GM12878 (cell line): ENCODE measurements at regions not wholly inside any gene's neighbourhood (a gene's known extent, or its start where the extent isn't known, plus 50 kb on each side); places are given as distances from the start of the nearest gene placed in this dataset.

Experiments used
- ATAC-seq: fragments of 200-7000 bp; cut with Tn5 transposase; 3 replicates; pipeline ENCODE4 v1.9.1; 2020; ENCODE audit warnings: mild to moderate bottlenecking, moderate library complexity
- BruUV-seq: library from RNA; stranded (reverse); fragments of 400-500 nt; replicated peaks from 2 replicates; lab custom pipeline; 2021; lab: Mats Ljungman, UMichigan
- CTCF ChIA-PET: fragments of 300-600 bp; sonication (Branson Sonifier 250); formaldehyde crosslinking; extraction: SDS; loops from one replicate; lab custom pipeline; 2021; ENCODE audit warnings: inconsistent platforms; lab: Yijun Ruan, JAX
- POLR2A ChIA-PET: fragments of 350-600 bp; formaldehyde crosslinking; extraction: SDS; loops from one replicate; lab custom pipeline; 2021; ENCODE audit warnings: inconsistent platforms; lab: Charles Lee
- RAD21 ChIA-PET: fragments of 300-600 bp; sonication (Branson Sonifier 250); formaldehyde crosslinking; loops from one replicate; lab custom pipeline; 2023; ENCODE audit warnings: antibody characterized with exemption; ENCODE audit not compliant: unreplicated experiment; lab: Charles Lee
- SMC1A ChIA-PET: fragments of 300-600 bp; sonication (Branson Sonifier 250); formaldehyde crosslinking; loops from one replicate; lab custom pipeline; 2023; ENCODE audit not compliant: unreplicated experiment, uncharacterized antibody; lab: Charles Lee
- DNase-seq: peaks from one replicate; pipeline ENCODE4 v3.0.0-alpha.2; 2011; ENCODE audit warnings: low read depth, low spot score
- FAIRE-seq: peaks from 3 replicates; lab custom pipeline; 2011; peaks lifted over from hg19 to GRCh38; lab: Jason Lieb, UNC
- H2AFZ ChIP-seq: 2 replicates; pipeline ENCODE4 v1.6.0; 2011; ENCODE audit warnings: low read depth, low read length, control low read depth; ENCODE audit not compliant: control insufficient read depth
- H3K27ac ChIP-seq: 2 replicates; pipeline ENCODE4 v1.5.1; 2011; ENCODE audit warnings: control low read depth; ENCODE audit not compliant: control insufficient read depth, insufficient read depth
- H3K27me3 ChIP-seq, 2 experiments: replicated peaks in 1 of 2; 2 replicates each; pipeline versions ENCODE4 v1.6.0 to v1.6.1; 2011; ENCODE audit warnings: low read length in 1 of 2; ENCODE audit not compliant: control insufficient read depth in 2 of 2, insufficient read depth in 2 of 2
- H3K36me3 ChIP-seq, 2 experiments: 2 replicates each; pipeline ENCODE4 v1.5.1; 2011; ENCODE audit warnings: low read length in 1 of 2; ENCODE audit not compliant: control insufficient read depth in 2 of 2, insufficient read depth in 2 of 2
- H3K4me1 ChIP-seq: 2 replicates; pipeline ENCODE4 v1.6.1; 2011; ENCODE audit warnings: mild to moderate bottlenecking, low read length, moderate library complexity, mixed read lengths; ENCODE audit not compliant: control insufficient read depth, insufficient read depth
- H3K4me2 ChIP-seq: 2 replicates; pipeline ENCODE4 v1.6.0; 2011; ENCODE audit warnings: control low read depth; ENCODE audit not compliant: control insufficient read depth, insufficient read depth
- H3K4me3 ChIP-seq: fragments of 200-600 bp; sonication (generic); 2 replicates; pipeline ENCODE4 v1.5.1; 2016
- H3K79me2 ChIP-seq: 2 replicates; pipeline ENCODE4 v1.6.0; 2011; ENCODE audit warnings: low read length; ENCODE audit not compliant: control insufficient read depth, insufficient read depth
- H3K9ac ChIP-seq: 2 replicates; pipeline ENCODE4 v1.8.0; 2011; ENCODE audit warnings: low read length, control low read depth, mixed read lengths; ENCODE audit not compliant: control insufficient read depth, insufficient read depth
- H3K9me3 ChIP-seq: replicated peaks from 3 replicates; pipeline ENCODE4 v1.5.1; 2011; ENCODE audit warnings: mild to moderate bottlenecking, low read length; ENCODE audit not compliant: control insufficient read depth, insufficient read depth
- H4K20me1 ChIP-seq: 2 replicates; pipeline ENCODE4 v1.6.0; 2011; ENCODE audit not compliant: control insufficient read depth, insufficient read depth
- CTCF ChIP-seq, 3 experiments: IDR thresholded peaks in 2 of 3; conservative IDR thresholded peaks in 1 of 3; 2 replicates each; pipeline ENCODE4 v1.5.1; 2011; ENCODE audit warnings: low read depth in 3 of 3, low read length in 3 of 3, mild to moderate bottlenecking in 3 of 3, control low read depth in 2 of 3, moderate library complexity in 2 of 3, inconsistent platforms in 1 of 3, mixed read lengths in 1 of 3; ENCODE audit not compliant: control insufficient read depth in 2 of 3, insufficient read depth in 1 of 3; ENCODE audit errors: extremely low read depth in 1 of 3
- IKZF2 ChIP-seq, 2 experiments: fragments of 450-650 bp; IDR thresholded peaks; 2 replicates each; pipeline ENCODE4 v1.6.1; 2017; ENCODE audit warnings: mild to moderate bottlenecking in 2 of 2, moderate library complexity in 2 of 2
- NR2C1 ChIP-seq: fragments of 450-650 bp; IDR thresholded peaks from 2 replicates; pipeline ENCODE4 v1.6.1; 2017; ENCODE audit warnings: antibody characterized with exemption, mild to moderate bottlenecking, moderate library complexity
- NR2C2 ChIP-seq: IDR thresholded peaks from 2 replicates; pipeline ENCODE4 v1.6.1; 2011; ENCODE audit warnings: borderline replicate concordance, low read depth; ENCODE audit not compliant: control insufficient read depth, insufficient read length
- SMAD5 ChIP-seq: IDR thresholded peaks from 2 replicates; pipeline ENCODE4 v1.6.1; 2016; ENCODE audit warnings: antibody characterized with exemption, low read depth
- SREBF1 ChIP-seq: IDR thresholded peaks from 2 replicates; pipeline ENCODE4 v1.6.1; 2012; ENCODE audit warnings: mild to moderate bottlenecking, low read length
- ZBTB11 ChIP-seq: fragments of 450-650 bp; formaldehyde crosslinking; IDR thresholded peaks from 2 replicates; pipeline ENCODE4 v1.5.0; 2022; ENCODE audit warnings: mild to moderate bottlenecking, missing genetic modification characterization
- ZNF24 ChIP-seq: fragments of 450-650 bp; IDR thresholded peaks from 2 replicates; pipeline ENCODE4 v1.6.1; 2017; ENCODE audit warnings: antibody characterized with exemption, mild to moderate bottlenecking
- ZNF384 ChIP-seq: IDR thresholded peaks from 2 replicates; pipeline ENCODE4 v1.6.1; 2012; ENCODE audit warnings: low read depth, mild to moderate bottlenecking, low read length, improper control_type of control experiment, borderline replicate concordance
- WGBS: methylation state at CpG from one replicate; pipeline ENCODE4 v1.1.6; 2016; ENCODE audit warnings: low lambda C conversion rate; ENCODE audit not compliant: insufficient replicate concordance, insufficient coverage; ENCODE audit errors: missing lambda C conversion rate; 5-methylcytosine and 5-hydroxymethylcytosine counted together
- in situ Hi-C: fragments of 300-500 bp; cut with MboI; formaldehyde crosslinking; loops from 9 replicates; pipeline ENCODE4 v1.14.3; 2018; ENCODE audit warnings: mixed read lengths
- intact Hi-C: fragments of 100-400 bp; cut with micrococcal nuclease; formaldehyde crosslinking; loops from one replicate; pipeline ENCODE4 v1.14.2; 2022; ENCODE audit not compliant: unreplicated experiment

GRCh38 chr22:47814474-47814873 lies 1052.0 kb downstream of the TBC1D22A start:
- intact Hi-C loops (no loop called here), in situ Hi-C loops (no loop called here)
- H3K9ac ChIP-seq, result no peak overlapping the region
- ATAC-seq (no peak), FAIRE-seq (no peak), DNase-seq (no peak)
- RAD21 ChIA-PET, result no interaction called here
- CTCF ChIA-PET, result no interaction called here
- no peak overlapping the region for H3K27ac ChIP-seq
- no peak overlapping the region for H2AFZ ChIP-seq
- H3K9me3 ChIP-seq, result no peaks in the 10 kb centered on the region; the same call in 2 of the 3 replicates
- no peaks in the 10 kb centered on the region for H3K4me1 ChIP-seq
- TF ChIP-seq ZBTB11 (CRISPR knock-in tag), result no peak
- TF ChIP-seq NR2C2, result peak; percentile 30
- TF ChIP-seq ZNF24, result no peak
- POLR2A ChIA-PET, result no interaction called here
- no peak overlapping the region for H3K4me2 ChIP-seq
- no peaks in the 10 kb centered on the region for H3K27me3 ChIP-seq
- no TSS peak for BruUV-seq
- H3K4me3 ChIP-seq, result no peak overlapping the region
- no peaks in the 10 kb centered on the region for H3K79me2 ChIP-seq
- H4K20me1 ChIP-seq, result no peaks in the 10 kb centered on the region
- H3K36me3 ChIP-seq, result no peaks in the 10 kb centered on the region
- WGBS, result 91% methylated on average over 1 of the region's 1 CpG
- SMC1A ChIA-PET, result no interaction called here

GRCh38 chr22:47813661-47814060 lies 1051.2 kb downstream of the TBC1D22A start:
- Histone ChIP-seq H3K9me3 (no peaks in the 10 kb centered on the region; the same call in 2 of the 3 replicates), H4K20me1 (no peaks in the 10 kb centered on the region), H3K36me3 (no peaks in the 10 kb centered on the region), H3K4me3 (no peak overlapping the region), H3K27ac (no peak overlapping the region), H3K4me1 (no peaks in the 10 kb centered on the region), H3K79me2 (no peaks in the 10 kb centered on the region), H2AFZ (no peak overlapping the region), H3K4me2 (no peak overlapping the region), H3K27me3 (no peaks in the 10 kb centered on the region), H3K9ac (no peak overlapping the region)
- POLR2A ChIA-PET, result no interaction called here
- intact Hi-C loops, result no loop called here
- SMC1A ChIA-PET, result no interaction called here
- no TSS peak for BruUV-seq
- CTCF ChIA-PET, result no interaction called here
- TF ChIP-seq SMAD5 (no peak), NR2C1 (no peak), SREBF1 (no peak), IKZF2 (IDR thresholded peaks at IDR 0.05) (no peak), CTCF (IDR thresholded peaks at IDR 0.05 in 2 of 3, conservative IDR thresholded peaks at IDR 0.05 in 1 of 3; ENCODE audit: control insufficient read depth in 2 of 3, extremely low read depth in 1 of 3, insufficient read depth in 1 of 3, low read depth in 3 of 3, low read length in 3 of 3) (no peak), ZNF384 (no peak)
- WGBS, result 51% methylated on average over 15 of the region's 16 CpGs
- in situ Hi-C loops, result no loop called here
- RAD21 ChIA-PET, result no interaction called here
- DNase-seq (no peak), ATAC-seq (no peak), FAIRE-seq (no peak)
